GM19395 (cell line): ENCODE measurements at regions not wholly inside any gene's neighbourhood (a gene's known extent, or its start where the extent isn't known, plus 50 kb on each side); places are given as distances from the start of the nearest gene placed in this dataset.

Experiments
- ATAC-seq: cut with Tn5 transposase; IDR thresholded peaks from one replicate; pipeline ENCODE4 v1.9.1; 2021; ENCODE audit warnings: mild to moderate bottlenecking, moderate library complexity; ENCODE audit not compliant: unreplicated experiment

GRCh38 chr1:88404582-88404981 is 279.5 kb upstream of the PKN2 start:
- ATAC-seq, result no peak

DNA sequence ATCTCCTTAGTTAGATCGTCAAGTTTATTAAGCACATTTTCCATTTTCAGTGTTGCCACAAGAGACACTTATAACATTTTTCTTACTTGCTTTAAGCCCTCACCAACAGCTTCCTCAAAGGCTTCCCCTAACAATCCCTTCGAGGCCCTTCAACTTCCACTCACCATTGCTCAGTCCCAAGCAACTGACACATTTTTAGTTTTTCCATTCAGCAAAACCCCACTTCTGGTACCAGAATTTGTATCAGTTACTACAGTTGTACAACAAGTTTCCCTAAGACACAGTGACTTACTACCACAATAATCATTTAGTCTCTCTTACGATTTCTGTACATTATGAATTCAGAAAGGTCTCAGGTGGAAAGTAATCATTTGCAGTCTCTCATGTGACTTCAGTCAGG is 276.8 kb upstream of the PKN2 start:
- no peak for ATAC-seq

GRCh38 chr1:88421997-88422396 is 262.1 kb upstream of the PKN2 start:
- no peak for ATAC-seq

- no peak for ATAC-seq
These were observed 250.5 kb upstream of the PKN2 start for GRCh38 chr1:88433556-88433955.

GRCh38 chr1:88434836-88435235 is 249.2 kb upstream of the PKN2 start:
- ATAC-seq, result no peak

DNA sequence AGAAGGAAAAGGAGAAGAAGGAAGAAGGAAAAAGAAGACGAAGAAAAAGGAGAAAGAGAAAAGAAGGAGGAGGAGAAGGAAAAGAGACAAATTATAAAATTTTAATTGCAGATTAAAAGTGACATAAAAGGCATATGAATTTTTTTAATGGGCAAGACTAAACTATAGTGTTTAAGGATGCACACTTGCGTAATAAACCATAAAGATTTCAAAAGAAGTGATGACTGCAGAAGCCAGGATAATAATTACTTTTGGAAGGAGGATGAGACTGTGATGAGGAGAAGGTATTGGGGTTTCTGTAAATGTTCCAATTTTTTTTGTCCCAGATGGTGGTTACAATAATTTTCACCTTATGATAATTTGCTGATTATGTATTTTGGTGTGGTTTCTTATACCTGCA is 243.1 kb upstream of the PKN2 start:
- ATAC-seq, result no peak

DNA sequence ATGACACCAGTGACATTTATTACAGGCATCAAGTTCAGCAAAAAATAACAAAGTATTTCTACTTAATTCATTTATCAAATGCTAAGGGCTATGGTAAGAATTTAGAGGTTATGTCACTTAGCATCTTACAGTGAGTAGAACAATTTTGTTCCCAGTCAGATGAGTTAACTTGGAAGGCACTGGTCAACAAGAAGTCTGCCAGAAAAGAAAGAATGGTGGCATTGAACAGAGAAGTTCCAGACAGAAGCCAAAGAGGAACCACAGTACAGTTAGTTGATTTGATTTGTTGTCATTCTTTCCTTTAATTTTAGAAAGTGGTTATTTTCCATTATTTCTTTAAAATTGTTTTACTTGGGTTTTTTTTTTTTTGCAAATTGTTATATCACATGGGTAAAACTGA is 232.2 kb upstream of the PKN2 start:
- no peak for ATAC-seq

- no peak for ATAC-seq
These were observed 230.8 kb upstream of the PKN2 start for GRCh38 chr1:88453295-88453694.

GRCh38 chr1:88454781-88455180 is 229.3 kb upstream of the PKN2 start:
- ATAC-seq, result no peak

- ATAC-seq, result no peak
These were observed 228.3 kb upstream of the PKN2 start for GRCh38 chr1:88455621-88456256.

DNA sequence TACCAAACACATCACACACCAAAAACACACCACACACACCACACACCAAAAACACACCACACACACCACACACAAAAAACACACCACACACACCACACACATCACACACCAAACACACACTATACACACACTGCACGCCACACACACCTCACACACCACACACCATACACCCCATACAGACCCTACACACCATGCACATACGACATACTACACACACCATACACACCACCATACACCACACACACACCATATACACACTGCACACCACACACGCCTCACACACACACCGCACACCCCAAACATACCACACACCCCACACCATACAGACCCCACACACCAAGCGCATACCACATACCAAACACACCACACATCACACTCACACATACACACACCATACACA is 226.9 kb upstream of the PKN2 start:
- ATAC-seq, result no peak

- ATAC-seq, result no peak
These were observed 223.1 kb upstream of the PKN2 start for GRCh38 chr1:88461007-88461406.

DNA sequence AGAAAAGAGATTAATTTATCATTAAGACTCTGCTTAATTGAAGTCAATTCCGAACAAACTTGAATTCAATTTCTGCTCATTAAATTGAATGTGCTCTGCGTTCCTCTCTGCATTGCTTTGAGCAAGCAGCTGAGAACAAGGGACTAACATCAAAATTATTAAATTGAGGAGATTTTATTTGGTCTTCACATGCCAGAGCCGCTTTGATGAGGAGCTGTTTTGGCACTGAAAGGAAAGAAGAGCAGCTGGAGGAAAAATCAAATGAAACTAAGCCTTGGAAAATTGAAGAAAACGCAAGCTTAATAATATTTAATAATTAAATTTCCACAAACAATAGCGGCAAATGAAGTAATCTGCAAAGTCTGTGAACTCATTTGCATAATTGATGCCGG is 222.0 kb upstream of the PKN2 start:
- no peak for ATAC-seq

GRCh38 chr1:88462488-88463261 is 221.4 kb upstream of the PKN2 start:
- no peak for ATAC-seq

DNA sequence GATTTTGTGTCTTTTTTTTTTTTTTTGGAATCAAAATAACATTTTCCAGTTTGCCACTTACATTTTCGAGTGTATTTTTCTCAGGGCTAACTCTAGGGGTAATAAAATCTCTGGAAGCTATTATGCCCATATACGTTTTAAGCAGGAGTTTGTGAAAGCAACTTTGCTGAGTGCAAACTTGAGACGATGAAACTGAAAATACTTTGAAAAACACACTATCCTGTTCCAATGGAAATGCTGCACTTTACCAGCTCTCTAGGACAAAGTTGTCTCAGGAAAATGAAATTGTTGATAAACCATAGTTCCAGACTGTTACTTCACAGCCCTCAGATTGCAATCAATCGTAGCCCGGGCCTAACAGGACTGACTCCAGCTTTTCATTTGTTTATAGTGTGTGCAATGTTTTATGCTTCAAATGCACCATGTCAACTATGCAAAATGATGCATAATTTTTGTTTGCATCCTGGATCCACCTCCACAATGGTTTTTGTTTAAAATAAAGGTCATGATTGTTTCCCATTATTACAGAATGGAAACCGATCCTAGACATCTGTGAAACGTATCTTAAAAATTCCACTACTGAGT is 220.6 kb upstream of the PKN2 start:
- ATAC-seq, result no peak

DNA sequence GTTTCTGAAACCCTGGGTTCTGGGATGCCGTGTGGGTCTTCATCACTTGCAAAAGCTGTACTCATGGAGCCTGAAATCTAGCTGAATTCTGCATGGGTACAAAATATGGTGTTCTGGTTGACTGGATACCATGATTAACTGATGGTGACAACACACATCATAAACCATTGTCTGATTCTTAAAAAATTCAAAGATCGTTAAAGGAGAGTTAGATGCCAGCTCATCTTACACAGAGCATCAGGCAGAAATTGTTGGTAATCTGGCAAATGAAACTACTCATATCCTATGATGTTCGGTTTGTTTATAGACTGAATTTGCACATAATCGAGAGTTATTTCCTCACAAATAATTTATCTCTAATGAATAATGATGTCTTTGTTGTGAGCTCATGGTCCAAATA is 218.1 kb upstream of the PKN2 start:
- no peak for ATAC-seq

GRCh38 chr1:88466899-88467580 is 217.0 kb upstream of the PKN2 start:
- ATAC-seq, result no peak

DNA sequence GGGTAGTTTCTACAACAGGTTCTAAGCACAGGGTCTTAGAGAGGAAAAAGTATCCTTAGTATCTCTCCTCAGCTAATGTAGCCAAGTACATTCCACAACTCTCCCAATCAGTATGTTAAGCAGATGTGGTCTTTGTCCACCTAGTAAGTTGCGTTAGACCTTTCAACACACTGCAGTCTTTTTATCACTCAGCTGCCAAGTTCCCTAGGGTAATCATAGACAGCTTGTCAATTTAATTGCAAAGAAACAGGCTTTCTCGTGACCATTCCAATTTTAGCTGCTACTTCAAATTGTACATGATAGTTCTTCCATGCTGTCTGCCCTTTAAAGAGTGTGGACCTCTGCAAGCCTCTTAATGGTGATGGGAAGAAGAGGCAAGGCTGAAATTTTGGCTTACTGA is 211.8 kb upstream of the PKN2 start:
- ATAC-seq, result no peak

DNA sequence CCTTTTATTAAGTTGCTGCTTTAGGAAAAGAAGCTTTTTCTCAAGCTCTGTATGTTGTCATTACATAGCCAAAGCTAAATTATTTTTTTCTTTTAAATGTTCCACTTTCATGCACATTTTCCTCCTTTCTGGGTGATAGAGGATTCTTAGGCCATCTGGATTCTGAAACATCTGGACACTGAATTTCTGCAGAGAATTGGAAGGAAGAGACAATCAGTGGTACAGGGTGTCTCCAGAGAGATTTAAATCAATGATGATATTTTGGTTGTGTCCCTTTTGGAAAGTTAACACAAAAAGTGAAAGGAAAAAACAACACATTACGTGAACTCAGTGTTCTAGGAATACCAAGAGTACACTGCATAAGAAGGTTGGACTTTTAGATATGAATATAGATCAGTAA is 211.4 kb upstream of the PKN2 start:
- no peak for ATAC-seq

DNA sequence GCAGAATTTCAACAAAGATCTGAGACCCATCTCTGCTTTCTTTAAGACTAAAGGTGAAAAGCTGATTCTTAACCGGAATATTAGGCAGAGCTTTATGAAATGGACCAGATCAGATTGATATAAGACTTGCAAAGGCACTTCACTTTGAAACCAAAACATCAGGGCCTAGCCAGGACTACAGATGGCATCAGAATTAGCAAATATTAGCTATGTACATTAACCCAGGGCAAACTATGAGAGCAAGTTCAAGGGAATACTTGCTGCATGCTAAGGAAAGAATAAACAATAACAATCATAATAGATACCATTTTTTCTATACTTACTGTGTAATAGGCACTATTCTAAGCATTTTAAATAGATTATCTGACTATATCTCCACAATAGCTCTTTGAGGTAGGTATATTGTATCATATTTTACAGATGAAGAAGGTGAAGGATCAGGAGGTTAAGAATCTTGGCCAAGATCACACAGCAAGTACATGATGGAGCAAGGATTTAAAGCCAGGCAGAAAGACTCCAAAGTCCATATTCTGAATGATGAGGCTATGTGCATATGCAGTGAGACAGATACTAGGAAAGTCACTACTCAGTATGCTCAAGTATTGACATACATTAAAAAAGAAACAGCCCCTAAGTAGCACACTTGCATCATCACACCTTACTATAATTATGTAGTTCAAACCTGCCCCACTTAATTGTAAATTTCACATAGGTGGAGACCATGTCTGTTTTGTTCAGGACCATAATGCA is 209.3 kb upstream of the PKN2 start:
- no peak for ATAC-seq

- no peak for ATAC-seq
These were observed 199.2 kb upstream of the PKN2 start for GRCh38 chr1:88484881-88485280.
